Activated T-helper 17 cell treated with anti-CD3 and anti-CD28 coated beads, Interleukin-2, amount 50 U/mL, for 72 hours (primary cell): ENCODE measurements at regions not wholly inside any gene's neighbourhood (a gene's known extent, or its start where the extent isn't known, plus 50 kb on each side); places are given as distances from the start of the nearest gene placed in this dataset.
A peak's percentile ranks its signal among the peaks of the same experiment; 100 is the strongest.

Experiments used
- ATAC-seq: fragments of 150-1000 bp; cut with Tn5 transposase; replicated peaks from 2 replicates; pipeline ENCODE4 v1.10.0; 2021; ENCODE audit warnings: mild to moderate bottlenecking, moderate library complexity
- H3K27ac Mint-ChIP-seq: one replicate; pipeline ENCODE4 v1.8.0; 2022; ENCODE audit warnings: mixed read lengths
- H3K27me3 Mint-ChIP-seq: one replicate; pipeline ENCODE4 v1.8.0; 2022; ENCODE audit warnings: mixed read lengths
- H3K36me3 Mint-ChIP-seq: one replicate; pipeline ENCODE4 v1.8.0; 2022; ENCODE audit warnings: low read depth, mild to moderate bottlenecking, mixed read lengths
- H3K4me1 Mint-ChIP-seq: one replicate; pipeline ENCODE4 v1.8.0; 2022; ENCODE audit warnings: mixed read lengths
- H3K4me3 Mint-ChIP-seq: one replicate; pipeline ENCODE4 v1.8.0; 2022; ENCODE audit warnings: mild to moderate bottlenecking, mixed read lengths
- H3K9me3 Mint-ChIP-seq: one replicate; pipeline ENCODE4 v1.8.0; 2022; ENCODE audit warnings: mixed read lengths

- Mint-ChIP-seq H3K27ac (no peak overlapping the region), H3K4me3 (peak overlapping the region; percentile 96), H3K27me3 (no peaks in the 10 kb centered on the region), H3K4me1 (peaks cover 28% of the 10 kb centered on the region), H3K9me3 (no peaks in the 10 kb centered on the region), H3K36me3 (no peaks in the 10 kb centered on the region)
- no peak for ATAC-seq
These were observed 179.3 kb downstream of the SEC14L1 start for GRCh38 chr17:77320044-77320440.

- Mint-ChIP-seq H3K27ac (no peak overlapping the region), H3K27me3 (no peaks in the 10 kb centered on the region), H3K4me1 (peaks cover 34% of the 10 kb centered on the region), H3K9me3 (no peaks in the 10 kb centered on the region), H3K4me3 (peak overlapping the region; percentile 96), H3K36me3 (no peaks in the 10 kb centered on the region)
- no peak for ATAC-seq
These were observed 179.9 kb downstream of the SEC14L1 start for GRCh38 chr17:77320485-77321256.

- H3K27me3 Mint-ChIP-seq = no peaks in the 10 kb centered on the region
- no peak for ATAC-seq
These were observed 181.1 kb downstream of the SEC14L1 start for GRCh38 chr17:77321649-77322513.

GRCh38 chr17:77322514-77323412, 182.0 kb downstream of the SEC14L1 start:
- ATAC-seq = no peak
- peaks cover 43% of the 10 kb centered on the region for H3K4me1 Mint-ChIP-seq
- H3K27ac Mint-ChIP-seq = no peak overlapping the region
- no peaks in the 10 kb centered on the region for H3K36me3 Mint-ChIP-seq
- H3K9me3 Mint-ChIP-seq = no peaks in the 10 kb centered on the region
- no peak overlapping the region for H3K4me3 Mint-ChIP-seq
- no peaks in the 10 kb centered on the region for H3K27me3 Mint-ChIP-seq

More at GRCh38 chr17:77321649-77322513, 181.1 kb downstream of the SEC14L1 start:
- no peaks in the 10 kb centered on the region for H3K36me3 Mint-ChIP-seq
- no peak overlapping the region for H3K27ac Mint-ChIP-seq
- H3K4me3 Mint-ChIP-seq = no peak overlapping the region
- no peaks in the 10 kb centered on the region for H3K9me3 Mint-ChIP-seq
- peaks cover 43% of the 10 kb centered on the region for H3K4me1 Mint-ChIP-seq

GRCh38 chr17:77323413-77324171, 182.8 kb downstream of the SEC14L1 start:
- Mint-ChIP-seq H3K9me3 (no peaks in the 10 kb centered on the region), H3K4me1 (peaks cover 43% of the 10 kb centered on the region), H3K36me3 (no peaks in the 10 kb centered on the region), H3K27me3 (no peaks in the 10 kb centered on the region), H3K27ac (peak overlapping the region; percentile 46), H3K4me3 (peak overlapping the region; percentile 73)
- ATAC-seq = no peak

GRCh38 chr17:77324227-77324626, 183.5 kb downstream of the SEC14L1 start:
- ATAC-seq = no peak
- peak overlapping the region; percentile 73 for H3K4me3 Mint-ChIP-seq
- H3K4me1 Mint-ChIP-seq = peaks cover 40% of the 10 kb centered on the region
- H3K9me3 Mint-ChIP-seq = no peaks in the 10 kb centered on the region
- no peaks in the 10 kb centered on the region for H3K36me3 Mint-ChIP-seq
- no peaks in the 10 kb centered on the region for H3K27me3 Mint-ChIP-seq
- peak overlapping the region; percentile 46 for H3K27ac Mint-ChIP-seq

- no peaks in the 10 kb centered on the region for H3K27me3 Mint-ChIP-seq
- H3K4me1 Mint-ChIP-seq = peaks cover 31% of the 10 kb centered on the region
- H3K4me3 Mint-ChIP-seq = peak overlapping the region; percentile 73
- peak; percentile 37 for ATAC-seq
- H3K36me3 Mint-ChIP-seq = no peaks in the 10 kb centered on the region
- H3K9me3 Mint-ChIP-seq = no peaks in the 10 kb centered on the region
- H3K27ac Mint-ChIP-seq = peak overlapping the region; percentile 84
These were observed 184.9 kb downstream of the SEC14L1 start for GRCh38 chr17:77325577-77326075.

- Mint-ChIP-seq H3K9me3 (no peaks in the 10 kb centered on the region), H3K27me3 (no peaks in the 10 kb centered on the region), H3K36me3 (no peaks in the 10 kb centered on the region), H3K4me3 (peak overlapping the region; percentile 73), H3K4me1 (peaks cover 31% of the 10 kb centered on the region), H3K27ac (no peak overlapping the region)
- ATAC-seq = no peak
These were observed 185.4 kb downstream of the SEC14L1 start for GRCh38 chr17:77326076-77326591.

GRCh38 chr17:77326636-77327035, 185.9 kb downstream of the SEC14L1 start:
- H3K4me1 Mint-ChIP-seq = peaks cover 36% of the 10 kb centered on the region
- H3K27me3 Mint-ChIP-seq = no peaks in the 10 kb centered on the region
- H3K36me3 Mint-ChIP-seq = no peaks in the 10 kb centered on the region
- H3K9me3 Mint-ChIP-seq = no peaks in the 10 kb centered on the region
- H3K4me3 Mint-ChIP-seq = no peak overlapping the region
- no peak for ATAC-seq
- no peak overlapping the region for H3K27ac Mint-ChIP-seq

- Mint-ChIP-seq H3K9me3 (no peaks in the 10 kb centered on the region), H3K36me3 (no peaks in the 10 kb centered on the region), H3K27me3 (no peaks in the 10 kb centered on the region), H3K4me3 (no peak overlapping the region), H3K27ac (no peak overlapping the region), H3K4me1 (peaks cover 40% of the 10 kb centered on the region)
- ATAC-seq = no peak
These were observed 186.4 kb downstream of the SEC14L1 start for GRCh38 chr17:77327181-77327565.

- Mint-ChIP-seq H3K27ac (peak overlapping the region; percentile 13), H3K4me1 (peaks cover 46% of the 10 kb centered on the region), H3K9me3 (no peaks in the 10 kb centered on the region), H3K27me3 (no peaks in the 10 kb centered on the region), H3K36me3 (no peaks in the 10 kb centered on the region), H3K4me3 (no peak overlapping the region)
- ATAC-seq = no peak
These were observed 187.0 kb downstream of the SEC14L1 start for GRCh38 chr17:77327566-77328464.

GRCh38 chr17:77328823-77329740, 188.3 kb downstream of the SEC14L1 start:
- Mint-ChIP-seq H3K9me3 (no peaks in the 10 kb centered on the region), H3K4me1 (peaks cover 52% of the 10 kb centered on the region), H3K27ac (peak overlapping the region; percentile 13), H3K27me3 (no peaks in the 10 kb centered on the region), H3K36me3 (no peaks in the 10 kb centered on the region), H3K4me3 (no peak overlapping the region)
- no peak for ATAC-seq
